ENCODE measurements at regions not wholly inside any gene's neighbourhood (a gene's known extent, or its start where the extent isn't known, plus 50 kb on each side); places are given as distances from the start of the nearest gene placed in this dataset.

GRCh38 chr17:5813357-5813756 is 229.0 kb upstream of the NLRP1 start:
- Histone ChIP-seq H2BK12ac (ENCODE audit: insufficient read length, low read depth, low read length) (no peak overlapping the region), H3K79me1 (ENCODE audit: insufficient read depth, low read depth, low read length, poor library complexity, severe bottlenecking) (no peaks in the 10 kb centered on the region), H3K4me1 (ENCODE audit: insufficient read depth, low read length) (no peaks in the 10 kb centered on the region; the same call in 1 of the 2 replicates), H3K9me3 (ENCODE audit: control insufficient read depth, low read depth, low read length) (peaks cover 6% of the 10 kb centered on the region), H3K18ac (ENCODE audit: insufficient read length, low read depth, low read length) (no peak overlapping the region), H4K20me1 (ENCODE audit: control insufficient read depth, insufficient read depth, insufficient read length) (no peaks in the 10 kb centered on the region), H3K56ac (ENCODE audit: insufficient read length, low read depth, low read length) (no peak overlapping the region), H4K91ac (ENCODE audit: insufficient read length, low read depth, low read length) (no peak overlapping the region), H2BK120ac (ENCODE audit: low read depth, low read length, poor library complexity, severe bottlenecking) (no peak overlapping the region), H3K14ac (ENCODE audit: insufficient read depth, low read length) (no peak overlapping the region), H3K4ac (ENCODE audit: low read depth, low read length) (no peak overlapping the region), H2BK20ac (ENCODE audit: low read depth, low read length, poor library complexity, severe bottlenecking) (no peak overlapping the region), H3K27me3 (ENCODE audit: insufficient read depth, low read length) (no peaks in the 10 kb centered on the region), H2AFZ (ENCODE audit: low read length) (no peak overlapping the region), H3K27ac (ENCODE audit: insufficient read length, low read depth, low read length) (no peak overlapping the region), H4K8ac (replicated peaks; ENCODE audit: insufficient read length, low read depth, low read length) (no peak overlapping the region), H3K23ac (ENCODE audit: insufficient read length, low read depth, low read length) (no peak overlapping the region), H3T11ph (ENCODE audit: low read length) (no peak overlapping the region), H3K4me2 (ENCODE audit: insufficient read depth, insufficient read length, low read length) (no peak overlapping the region), H2BK5ac (ENCODE audit: insufficient read length, low read length) (no peak overlapping the region), H3K9ac (ENCODE audit: extremely low read depth, insufficient read length, low read length) (no peak overlapping the region), H3K79me2 (ENCODE audit: insufficient read depth, low read length) (no peaks in the 10 kb centered on the region), H2BK15ac (ENCODE audit: low read depth, low read length) (no peak overlapping the region), H3K23me2 (ENCODE audit: insufficient read length, low read depth, low read length, poor library complexity, severe bottlenecking) (no peaks in the 10 kb centered on the region), H4K5ac (ENCODE audit: insufficient read length, low read depth, low read length) (no peak overlapping the region), H2AK5ac (ENCODE audit: insufficient read length, low read length) (no peak overlapping the region)
- peak; percentile 36 for DNase-seq
- H3K4me1 Mint-ChIP-seq: peaks cover 30 to 31% of the 10 kb centered on the region in 2 experiments
- H3K27ac Mint-ChIP-seq: peak overlapping the region in 2 of 3 experiments; percentile 2 to 85; a peak in 3 of 7 replicates
- peaks cover 8% of the 10 kb centered on the region for H3K27me3 Mint-ChIP-seq (ENCODE audit: low read depth)
- H3K36me3 Mint-ChIP-seq (ENCODE audit: insufficient read depth in 1 of 3, low read depth in 3 of 3): peaks cover 23 to 45% (median 28%) of the 10 kb centered on the region in 3 experiments
- WGBS (ENCODE audit: extremely low coverage, insufficient read length, low lambda C conversion rate): no CpG with 5 or more reads among the region's 2 CpGs
- H3K9me3 Mint-ChIP-seq: peaks cover 45 to 48% of the 10 kb centered on the region in 2 experiments
- H3K4me3 Mint-ChIP-seq: no peak overlapping the region
- no peak for TF ChIP-seq CTCF (conservative IDR thresholded peaks at IDR 0.05)
